ENCODE measurements at regions not wholly inside any gene's neighbourhood (a gene's known extent, or its start where the extent isn't known, plus 50 kb on each side); places are given as distances from the start of the nearest gene placed in this dataset.

- TF ChIP-seq GATA3 (IDR thresholded peaks at IDR 0.05; ENCODE audit: low read depth, low read length) (no peak), GATA2 (IDR thresholded peaks at IDR 0.05; ENCODE audit: low read depth, low read length) (no peak)
Measured at GRCh38 chr9:135245482-135246247, 158.2 kb downstream of the OLFM1 start.

- no peak for TF ChIP-seq GATA2 (IDR thresholded peaks at IDR 0.05; ENCODE audit: low read depth, low read length)
Measured at GRCh38 chr9:135246248-135247205, 159.1 kb downstream of the OLFM1 start.

GRCh38 chr9:135247227-135247930 is 159.9 kb downstream of the OLFM1 start:
- no peak for TF ChIP-seq GATA2 (IDR thresholded peaks at IDR 0.05; ENCODE audit: low read depth, low read length)
- no peak for TF ChIP-seq GATA3 (IDR thresholded peaks at IDR 0.05; ENCODE audit: low read depth, low read length)

GRCh38 chr9:135248111-135248510 is 160.6 kb downstream of the OLFM1 start:
- TF ChIP-seq GATA3 (IDR thresholded peaks at IDR 0.05; ENCODE audit: low read depth, low read length) (no peak), GATA2 (IDR thresholded peaks at IDR 0.05; ENCODE audit: low read depth, low read length) (no peak)

GRCh38 chr9:135248721-135249120 is 161.3 kb downstream of the OLFM1 start:
- TF ChIP-seq GATA3 (IDR thresholded peaks at IDR 0.05; ENCODE audit: low read depth, low read length) (no peak), GATA2 (IDR thresholded peaks at IDR 0.05; ENCODE audit: low read depth, low read length) (no peak)

- TF ChIP-seq GATA2 (IDR thresholded peaks at IDR 0.05; ENCODE audit: low read depth, low read length) (no peak), GATA3 (IDR thresholded peaks at IDR 0.05; ENCODE audit: low read depth, low read length) (no peak)
Measured at GRCh38 chr9:135249191-135249590, 161.7 kb downstream of the OLFM1 start.

- no peak for TF ChIP-seq GATA3 (IDR thresholded peaks at IDR 0.05; ENCODE audit: low read depth, low read length)
- no peak for TF ChIP-seq GATA2 (IDR thresholded peaks at IDR 0.05; ENCODE audit: low read depth, low read length)
Measured at GRCh38 chr9:135249711-135250110, 162.2 kb downstream of the OLFM1 start.

GRCh38 chr9:135251331-135251761 is 163.9 kb downstream of the OLFM1 start:
- no peak for TF ChIP-seq GATA3 (IDR thresholded peaks at IDR 0.05; ENCODE audit: low read depth, low read length)
- no peak for TF ChIP-seq GATA2 (IDR thresholded peaks at IDR 0.05; ENCODE audit: low read depth, low read length)

- TF ChIP-seq GATA3 (IDR thresholded peaks at IDR 0.05; ENCODE audit: low read depth, low read length) (no peak), GATA2 (IDR thresholded peaks at IDR 0.05; ENCODE audit: low read depth, low read length) (no peak)
Measured at GRCh38 chr9:135251996-135252760, 164.7 kb downstream of the OLFM1 start.

GRCh38 chr9:135252980-135253304 is 165.5 kb downstream of the OLFM1 start:
- TF ChIP-seq GATA3 (IDR thresholded peaks at IDR 0.05; ENCODE audit: low read depth, low read length) (no peak), GATA2 (IDR thresholded peaks at IDR 0.05; ENCODE audit: low read depth, low read length) (no peak)

GRCh38 chr9:135253305-135254004 is 166.0 kb downstream of the OLFM1 start:
- TF ChIP-seq GATA2 (IDR thresholded peaks at IDR 0.05; ENCODE audit: low read depth, low read length) (no peak), GATA3 (IDR thresholded peaks at IDR 0.05; ENCODE audit: low read depth, low read length) (no peak)

GRCh38 chr9:135254176-135255032 is 166.9 kb downstream of the OLFM1 start:
- no peak for TF ChIP-seq GATA3 (IDR thresholded peaks at IDR 0.05; ENCODE audit: low read depth, low read length)
- TF ChIP-seq GATA2 (IDR thresholded peaks at IDR 0.05; ENCODE audit: low read depth, low read length), result no peak
